H1 (cell line): ENCODE measurements at regions not wholly inside any gene's neighbourhood (a gene's known extent, or its start where the extent isn't known, plus 50 kb on each side); places are given as distances from the start of the nearest gene placed in this dataset.
A peak's percentile ranks its signal among the peaks of the same experiment; 100 is the strongest.

Source experiments
- CTCF ChIA-PET: fragments of 300-600 bp; sonication (Branson Sonifier 250); formaldehyde crosslinking; loops from one replicate; lab custom pipeline; 2021; ENCODE audit not compliant: partially characterized antibody; lab: Charles Lee
- POLR2A ChIA-PET: fragments of 300-600 bp; sonication (Branson Sonifier 250); formaldehyde crosslinking; loops from one replicate; lab custom pipeline; 2021; ENCODE audit warnings: inconsistent platforms; ENCODE audit not compliant: partially characterized antibody; lab: Charles Lee
- DNase-seq, 2 experiments: peaks; one replicate each; pipeline versions ENCODE4 v3.0.0 to v3.0.0-alpha.2; 2010 to 2022; ENCODE audit warnings: low spot score in 2 of 2, low read depth in 1 of 2, mixed read lengths in 1 of 2
- FAIRE-seq: peaks from 2 replicates; lab custom pipeline; 2011; peaks lifted over from hg19 to GRCh38; lab: Jason Lieb, UNC
- H2AFZ ChIP-seq: 2 replicates; pipeline ENCODE4 v1.8.1; 2012; ENCODE audit warnings: low read length, inconsistent platforms
- H2AK5ac ChIP-seq: 2 replicates; pipeline ENCODE4 v1.6.1; 2013; ENCODE audit warnings: low read depth, low read length
- H2BK120ac ChIP-seq: replicated peaks from 2 replicates; pipeline ENCODE3; 2013; ENCODE audit warnings: low read depth, low read length, inconsistent platforms
- H2BK12ac ChIP-seq: 2 replicates; pipeline ENCODE4 v1.6.1; 2013; ENCODE audit warnings: low read depth, low read length
- H2BK15ac ChIP-seq: 2 replicates; pipeline ENCODE4 v1.6.1; 2013; ENCODE audit warnings: low read length
- H2BK20ac ChIP-seq: 2 replicates; pipeline ENCODE4 v1.6.1; 2013; ENCODE audit warnings: low read length
- H2BK5ac ChIP-seq: 2 replicates; pipeline ENCODE4 v1.6.1; 2013; ENCODE audit warnings: low read depth, low read length
- H3K14ac ChIP-seq: 2 replicates; pipeline ENCODE4 v1.6.1; 2013; ENCODE audit warnings: inconsistent platforms; ENCODE audit not compliant: insufficient read length
- H3K18ac ChIP-seq: 2 replicates; pipeline ENCODE4 v1.6.1; 2013; ENCODE audit warnings: low read length; ENCODE audit errors: extremely low read depth
- H3K23ac ChIP-seq: 2 replicates; pipeline ENCODE4 v1.6.1; 2013; ENCODE audit warnings: inconsistent platforms; ENCODE audit not compliant: insufficient read length
- H3K23me2 ChIP-seq: 2 replicates; pipeline ENCODE4 v1.6.1; 2013; ENCODE audit warnings: low read depth, low read length
- H3K27ac ChIP-seq: 2 replicates; pipeline ENCODE4 v1.6.1; 2011; ENCODE audit warnings: low read depth, low read length, inconsistent platforms
- H3K27me3 ChIP-seq, 4 experiments: replicated peaks in 1 of 4; 1 replicate in 1 of 4; 2 replicates in 3 of 4; pipeline versions ENCODE4 v1.6.1 to v1.8.1; 2011 to 2013; ENCODE audit warnings: low read length in 3 of 4, mild to moderate bottlenecking in 3 of 4, inconsistent platforms in 2 of 4, mixed read lengths in 2 of 4, moderate library complexity in 1 of 4; ENCODE audit not compliant: control insufficient read depth in 3 of 4, insufficient read depth in 3 of 4; ENCODE audit errors: extremely low read depth in 1 of 4
- H3K36me3 ChIP-seq, 4 experiments: 2 replicates each; pipeline versions ENCODE4 v1.6.1 to v1.8.1; 2011 to 2013; ENCODE audit warnings: mild to moderate bottlenecking in 4 of 4, low read length in 3 of 4, moderate library complexity in 2 of 4, control low read depth in 1 of 4, inconsistent platforms in 1 of 4; ENCODE audit not compliant: insufficient read depth in 4 of 4, control insufficient read depth in 2 of 4
- H3K4ac ChIP-seq: replicated peaks from 2 replicates; pipeline ENCODE3; 2013; ENCODE audit warnings: low read length, low read depth, mixed read lengths, inconsistent platforms; ENCODE audit not compliant: insufficient read length
- H3K4me1 ChIP-seq, 4 experiments: replicated peaks in 1 of 4; 1 replicate in 1 of 4; 2 replicates in 3 of 4; pipeline versions ENCODE4 v1.6.1 to v1.8.1; 2011 to 2013; ENCODE audit warnings: low read length in 3 of 4, inconsistent platforms in 2 of 4, mixed read lengths in 1 of 4; ENCODE audit not compliant: insufficient read depth in 4 of 4, control insufficient read depth in 3 of 4
- H3K4me2 ChIP-seq, 2 experiments: 2 replicates each; pipeline versions ENCODE4 v1.6.1 to v1.8.1; 2011 to 2013; ENCODE audit warnings: low read depth in 2 of 2, low read length in 2 of 2, control low read depth in 1 of 2, inconsistent platforms in 1 of 2, mild to moderate bottlenecking in 1 of 2; ENCODE audit not compliant: insufficient read depth in 1 of 2
- H3K4me3 ChIP-seq, 4 experiments: fragments of 200-600, 300-600 bp in 1 of 4; sonication (generic), shearing (Covaris generic), sonication (Bioruptor Twin) in 1 of 4; 2 replicates each; pipeline versions ENCODE4 v1.5.1 to v1.8.1; 2011 to 2016; ENCODE audit warnings: low read length in 4 of 4, low read depth in 3 of 4, control low read depth in 2 of 4, inconsistent platforms in 2 of 4, mild to moderate bottlenecking in 2 of 4, mixed read lengths in 1 of 4, moderate library complexity in 1 of 4; ENCODE audit not compliant: insufficient read depth in 2 of 4; ENCODE audit errors: extremely low read depth in 1 of 4
- H3K56ac ChIP-seq: replicated peaks from 2 replicates; pipeline ENCODE3; 2013; ENCODE audit warnings: low read depth, mild to moderate bottlenecking, mixed read lengths, low read length, inconsistent platforms; ENCODE audit not compliant: insufficient read length
- H3K79me1 ChIP-seq: 2 replicates; pipeline ENCODE4 v1.6.1; 2013; ENCODE audit warnings: low read depth, low read length, control low read depth
- H3K79me2 ChIP-seq, 2 experiments: 2 replicates each; pipeline versions ENCODE4 v1.6.1 to v1.8.1; 2012 to 2013; ENCODE audit warnings: low read length in 2 of 2, mild to moderate bottlenecking in 2 of 2, inconsistent platforms in 1 of 2; ENCODE audit not compliant: insufficient read depth in 2 of 2, control insufficient read depth in 1 of 2
- H3K9ac ChIP-seq, 4 experiments: replicated peaks in 1 of 4; 1 replicate in 1 of 4; 2 replicates in 3 of 4; pipeline versions ENCODE4 v1.6.1 to v1.8.1; 2011 to 2013; ENCODE audit warnings: low read depth in 3 of 4, low read length in 3 of 4, control low read depth in 2 of 4, mild to moderate bottlenecking in 2 of 4, moderate library complexity in 2 of 4, inconsistent platforms in 1 of 4; ENCODE audit errors: extremely low read depth in 1 of 4
- H3K9me3 ChIP-seq, 2 experiments: 2 replicates each; pipeline versions ENCODE4 v1.6.1 to v1.8.1; 2012 to 2013; ENCODE audit warnings: mild to moderate bottlenecking in 2 of 2, moderate library complexity in 2 of 2, control low read depth in 1 of 2, inconsistent platforms in 1 of 2, low read depth in 1 of 2, low read length in 1 of 2, mixed read lengths in 1 of 2; ENCODE audit not compliant: insufficient read depth in 2 of 2
- H4K20me1 ChIP-seq, 2 experiments: replicated peaks in 1 of 2; 2 replicates each; pipeline versions ENCODE3 to v1.8.1; 2011 to 2013; ENCODE audit warnings: inconsistent platforms in 2 of 2, low read length in 2 of 2, mild to moderate bottlenecking in 1 of 2; ENCODE audit not compliant: insufficient read depth in 2 of 2, control insufficient read depth in 1 of 2
- H4K5ac ChIP-seq: 2 replicates; pipeline ENCODE4 v1.6.1; 2013; ENCODE audit warnings: low read length, low read depth, mixed read lengths, inconsistent platforms; ENCODE audit not compliant: insufficient read length
- H4K8ac ChIP-seq: 2 replicates; pipeline ENCODE4 v1.8.0; 2013; ENCODE audit warnings: mild to moderate bottlenecking, moderate library complexity, low read length, inconsistent platforms; ENCODE audit not compliant: insufficient read depth; ENCODE audit errors: extremely low read depth
- H4K91ac ChIP-seq: replicated peaks from 2 replicates; pipeline ENCODE3; 2013; ENCODE audit warnings: low read length, mixed read lengths, inconsistent platforms; ENCODE audit not compliant: insufficient read length
- BACH1 ChIP-seq: IDR thresholded peaks from 2 replicates; pipeline ENCODE4 v1.6.1; 2012; ENCODE audit warnings: low read length, improper control_type of control experiment
- BCL11A ChIP-seq, 2 experiments: IDR thresholded peaks; one replicate each; pipeline ENCODE4 v1.6.1; 2011; ENCODE audit warnings: low read depth in 2 of 2, low read length in 2 of 2, mild to moderate bottlenecking in 2 of 2
- BRCA1 ChIP-seq: IDR thresholded peaks from 2 replicates; pipeline ENCODE4 v1.6.1; 2012; ENCODE audit warnings: low read depth, low read length, improper control_type of control experiment
- CBX5 ChIP-seq: fragments of 300-800, 300-1000 bp; sonication (generic); IDR thresholded peaks from 2 replicates; pipeline ENCODE4 v1.7.1; 2016; ENCODE audit warnings: antibody characterized with exemption, low read length, low read depth
- CREB1 ChIP-seq: IDR thresholded peaks from 2 replicates; pipeline ENCODE4 v1.6.1; 2012; ENCODE audit warnings: inconsistent platforms
- EZH2 ChIP-seq: fragments of 200-600 bp; sonication (generic); IDR thresholded peaks from 2 replicates; pipeline ENCODE4 v1.7.1; 2012; ENCODE audit warnings: low read depth, mild to moderate bottlenecking, moderate library complexity, low read length, inconsistent platforms; ENCODE audit not compliant: severe bottlenecking
- POLR2A ChIP-seq, 2 experiments: IDR thresholded peaks; 1 replicate in 1 of 2; 2 replicates in 1 of 2; pipeline ENCODE4 v1.6.1; 2011; ENCODE audit warnings: low read depth in 2 of 2, low read length in 2 of 2, mild to moderate bottlenecking in 2 of 2; ENCODE audit errors: control extremely low read depth in 1 of 2
- POU5F1 ChIP-seq: IDR thresholded peaks from 2 replicates; pipeline ENCODE4 v1.6.1; 2011; ENCODE audit warnings: low read depth, mild to moderate bottlenecking, low read length, moderate library complexity
- SP2 ChIP-seq: IDR thresholded peaks from 2 replicates; pipeline ENCODE4 v1.6.1; 2012; ENCODE audit warnings: mild to moderate bottlenecking, low read length, inconsistent platforms
- WGBS, 2 experiments: shearing (Covaris generic) in 1 of 2; methylation state at CpG; one replicate each; pipeline versions ENCODE4 v1.1.6 to v1.1.7; 2013 to 2015; ENCODE audit warnings: low lambda C conversion rate in 2 of 2, mixed read lengths in 2 of 2, inconsistent platforms in 1 of 2, low coverage in 1 of 2, missing lambda C conversion rate in 1 of 2; ENCODE audit not compliant: insufficient replicate concordance in 2 of 2, insufficient coverage in 1 of 2, insufficient read length in 1 of 2; ENCODE audit errors: extremely low coverage in 1 of 2, missing lambda C conversion rate in 1 of 2; 5-methylcytosine and 5-hydroxymethylcytosine counted together
- TF ChIP-seq, protein P1 (sequence below): IDR thresholded peaks from 2 replicates; pipeline ENCODE4 v1.6.1; 2012; ENCODE audit warnings: inconsistent platforms

- no peak overlapping the region for H2BK120ac ChIP-seq
- H2BK20ac ChIP-seq, result no peak overlapping the region
- H3K79me1 ChIP-seq, result no peaks in the 10 kb centered on the region
- H4K91ac ChIP-seq, result no peak overlapping the region
- H3K4me3 ChIP-seq, result no peak overlapping the region
- H3K4me1 ChIP-seq, result no peaks in the 10 kb centered on the region
- H3K4me2 ChIP-seq, result no peak overlapping the region
- H3K56ac ChIP-seq, result no peak overlapping the region
- WGBS, 2 experiments, result 89% methylated on average over 3 of the region's 3 CpGs; no CpG with 5 or more reads in 1 of the 2 experiments
- H3K9me3 ChIP-seq, result no peaks in the 10 kb centered on the region
- H2AFZ ChIP-seq, result no peak overlapping the region
- no peak overlapping the region for H3K4ac ChIP-seq
- H3K23ac ChIP-seq, result no peak overlapping the region
- CTCF ChIA-PET, result no interaction called here
- no peak overlapping the region for H3K27ac ChIP-seq
- no peaks in the 10 kb centered on the region for H3K79me2 ChIP-seq
- H4K8ac ChIP-seq, result no peak overlapping the region
- H3K36me3 ChIP-seq, result no peaks in the 10 kb centered on the region
- POLR2A ChIA-PET, result no interaction called here
- peak; percentile 42 for FAIRE-seq
- no peak overlapping the region for H2AK5ac ChIP-seq
- no peak overlapping the region for H3K18ac ChIP-seq
- no peak overlapping the region for H3K14ac ChIP-seq
- no peak overlapping the region for H2BK15ac ChIP-seq
- H3K27me3 ChIP-seq, result no peaks in the 10 kb centered on the region
- no peak overlapping the region for H4K5ac ChIP-seq
- H3K23me2 ChIP-seq, result no peaks in the 10 kb centered on the region
- no peak overlapping the region for H2BK12ac ChIP-seq
- H2BK5ac ChIP-seq, result no peak overlapping the region
- no peak overlapping the region for H3K9ac ChIP-seq
- no peak for DNase-seq
- TF ChIP-seq BCL11A (IDR thresholded peaks at IDR 0.05; ENCODE audit: low read depth in 2 of 2, low read length in 2 of 2) (no peak), CREB1 (no peak), SP2 (no peak), POLR2A (IDR thresholded peaks at IDR 0.05; ENCODE audit: control extremely low read depth in 1 of 2, low read depth in 2 of 2, low read length in 2 of 2) (no peak), BRCA1 (no peak), CBX5 (no peak), EZH2 (no peak), BACH1 (no peak), POU5F1 (no peak)
- TF ChIP-seq, protein P1, sequence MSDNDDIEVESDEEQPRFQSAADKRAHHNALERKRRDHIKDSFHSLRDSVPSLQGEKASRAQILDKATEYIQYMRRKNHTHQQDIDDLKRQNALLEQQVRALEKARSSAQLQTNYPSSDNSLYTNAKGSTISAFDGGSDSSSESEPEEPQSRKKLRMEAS, result no peak
- H4K20me1 ChIP-seq, result no peaks in the 10 kb centered on the region
These were observed 257.5 kb downstream of the MID1IP1 start for GRCh38 chrX:39058724-39059123.
